ENCODE measurements at regions not wholly inside any gene's neighbourhood (a gene's known extent, or its start where the extent isn't known, plus 50 kb on each side); places are given as distances from the start of the nearest gene placed in this dataset.

DNA sequence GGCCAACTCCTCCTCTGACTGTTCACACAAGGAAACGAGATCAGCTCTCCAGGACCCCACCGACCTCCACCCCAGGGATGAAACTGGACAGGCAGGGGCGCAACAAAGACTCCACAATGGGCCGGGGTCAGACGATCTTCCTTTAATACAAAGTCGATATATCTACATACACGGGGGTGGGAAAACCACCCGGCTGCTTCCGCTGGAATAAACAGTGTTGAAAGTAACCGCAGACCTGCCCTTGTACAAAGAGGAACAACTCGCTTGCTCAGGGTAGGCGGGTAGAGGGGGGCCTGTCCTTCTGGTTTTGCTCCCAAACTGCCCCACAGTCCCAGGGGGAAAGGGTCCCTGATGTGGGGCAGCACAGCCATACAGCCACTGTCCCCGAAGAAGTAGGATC lies 135.2 kb downstream of the PTPRS start:
- TF ChIP-seq RAD21 (conservative IDR thresholded peaks at IDR 0.05) = no peak
- H3F3A ChIP-seq (ENCODE audit: insufficient read depth, low read length, poor library complexity, severe bottlenecking) = no peaks in the 10 kb centered on the region
- H3K9ac ChIP-seq (ENCODE audit: low read length) = no peak overlapping the region
- no peak overlapping the region for H3K27ac ChIP-seq (ENCODE audit: low read length)
- H3K4me3 ChIP-seq (ENCODE audit: low read length) = no peak overlapping the region
- H2AFZ ChIP-seq (ENCODE audit: low read depth, low read length) = no peak overlapping the region
- no peaks in the 10 kb centered on the region for H3K9me2 ChIP-seq (ENCODE audit: insufficient read depth, low read length)
- H3K9me3 ChIP-seq (ENCODE audit: low read length) = no peaks in the 10 kb centered on the region
- no peaks in the 10 kb centered on the region for H4K20me1 ChIP-seq (ENCODE audit: insufficient read depth)
- no peak overlapping the region for H3K4me2 ChIP-seq (ENCODE audit: low read length)
- H3K27me3 ChIP-seq (ENCODE audit: insufficient read depth, low read depth, low read length) = no peaks in the 10 kb centered on the region
- H3K36me3 ChIP-seq (ENCODE audit: insufficient read depth, low read length) = peaks cover 18% of the 10 kb centered on the region
- H3K79me2 ChIP-seq (replicated peaks; ENCODE audit: insufficient read depth, low read length) = no peaks in the 10 kb centered on the region

DNA sequence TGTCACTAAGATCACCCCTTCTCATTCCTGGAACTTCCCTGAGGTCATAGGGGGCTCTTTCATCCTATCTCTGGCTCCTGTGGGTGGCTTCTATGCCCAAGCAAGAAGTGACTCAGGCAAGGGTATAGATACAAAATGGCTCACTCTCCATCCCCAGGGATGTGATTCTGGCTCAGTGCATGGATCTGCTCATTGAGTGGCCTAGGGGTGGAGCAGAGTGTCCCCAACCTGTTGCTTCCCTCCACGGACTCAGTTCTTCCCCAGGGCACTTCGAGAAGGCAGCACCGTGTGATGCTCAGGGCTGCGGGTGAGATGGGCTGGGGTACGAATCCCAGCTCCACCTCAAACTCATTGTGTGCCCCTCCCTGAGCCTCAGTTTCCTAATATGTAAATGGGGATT lies 136.4 kb downstream of the PTPRS start:
- Histone ChIP-seq H3K9me2 (ENCODE audit: insufficient read depth, low read length) (no peaks in the 10 kb centered on the region), H3K9ac (ENCODE audit: low read length) (no peak overlapping the region), H3K79me2 (replicated peaks; ENCODE audit: insufficient read depth, low read length) (no peaks in the 10 kb centered on the region), H3K27ac (ENCODE audit: low read length) (no peak overlapping the region), H4K20me1 (ENCODE audit: insufficient read depth) (no peaks in the 10 kb centered on the region), H3K27me3 (ENCODE audit: insufficient read depth, low read depth, low read length) (no peaks in the 10 kb centered on the region), H3K9me3 (ENCODE audit: low read length) (no peaks in the 10 kb centered on the region), H3F3A (ENCODE audit: insufficient read depth, low read length, poor library complexity, severe bottlenecking) (no peaks in the 10 kb centered on the region), H2AFZ (ENCODE audit: low read depth, low read length) (no peak overlapping the region), H3K4me3 (ENCODE audit: low read length) (no peak overlapping the region), H3K36me3 (ENCODE audit: insufficient read depth, low read length) (peaks cover 15% of the 10 kb centered on the region), H3K4me2 (ENCODE audit: low read length) (no peak overlapping the region)
- no peak for TF ChIP-seq POLR2AphosphoS5 (IDR thresholded peaks at IDR 0.05)
- no peak for TF ChIP-seq SMC3 (conservative IDR thresholded peaks at IDR 0.05; ENCODE audit: poor library complexity)
- no peak for TF ChIP-seq MXI1 (conservative IDR thresholded peaks at IDR 0.05; ENCODE audit: poor library complexity, severe bottlenecking)
- TF ChIP-seq TAF1 (IDR thresholded peaks at IDR 0.05; ENCODE audit: low read depth) = no peak
- TF ChIP-seq EP300 (conservative IDR thresholded peaks at IDR 0.05; ENCODE audit: poor library complexity, severe bottlenecking) = no peak
- TF ChIP-seq EZH2 (IDR thresholded peaks at IDR 0.05; ENCODE audit: borderline replicate concordance, insufficient read depth, low read length, poor library complexity, severe bottlenecking) = no peak
- TF ChIP-seq, protein P1, sequence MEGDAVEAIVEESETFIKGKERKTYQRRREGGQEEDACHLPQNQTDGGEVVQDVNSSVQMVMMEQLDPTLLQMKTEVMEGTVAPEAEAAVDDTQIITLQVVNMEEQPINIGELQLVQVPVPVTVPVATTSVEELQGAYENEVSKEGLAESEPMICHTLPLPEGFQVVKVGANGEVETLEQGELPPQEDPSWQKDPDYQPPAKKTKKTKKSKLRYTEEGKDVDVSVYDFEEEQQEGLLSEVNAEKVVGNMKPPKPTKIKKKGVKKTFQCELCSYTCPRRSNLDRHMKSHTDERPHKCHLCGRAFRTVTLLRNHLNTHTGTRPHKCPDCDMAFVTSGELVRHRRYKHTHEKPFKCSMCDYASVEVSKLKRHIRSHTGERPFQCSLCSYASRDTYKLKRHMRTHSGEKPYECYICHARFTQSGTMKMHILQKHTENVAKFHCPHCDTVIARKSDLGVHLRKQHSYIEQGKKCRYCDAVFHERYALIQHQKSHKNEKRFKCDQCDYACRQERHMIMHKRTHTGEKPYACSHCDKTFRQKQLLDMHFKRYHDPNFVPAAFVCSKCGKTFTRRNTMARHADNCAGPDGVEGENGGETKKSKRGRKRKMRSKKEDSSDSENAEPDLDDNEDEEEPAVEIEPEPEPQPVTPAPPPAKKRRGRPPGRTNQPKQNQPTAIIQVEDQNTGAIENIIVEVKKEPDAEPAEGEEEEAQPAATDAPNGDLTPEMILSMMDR (IDR thresholded peaks at IDR 0.05; ENCODE audit: poor library complexity, severe bottlenecking) = no peak
- TF ChIP-seq, protein P2, sequence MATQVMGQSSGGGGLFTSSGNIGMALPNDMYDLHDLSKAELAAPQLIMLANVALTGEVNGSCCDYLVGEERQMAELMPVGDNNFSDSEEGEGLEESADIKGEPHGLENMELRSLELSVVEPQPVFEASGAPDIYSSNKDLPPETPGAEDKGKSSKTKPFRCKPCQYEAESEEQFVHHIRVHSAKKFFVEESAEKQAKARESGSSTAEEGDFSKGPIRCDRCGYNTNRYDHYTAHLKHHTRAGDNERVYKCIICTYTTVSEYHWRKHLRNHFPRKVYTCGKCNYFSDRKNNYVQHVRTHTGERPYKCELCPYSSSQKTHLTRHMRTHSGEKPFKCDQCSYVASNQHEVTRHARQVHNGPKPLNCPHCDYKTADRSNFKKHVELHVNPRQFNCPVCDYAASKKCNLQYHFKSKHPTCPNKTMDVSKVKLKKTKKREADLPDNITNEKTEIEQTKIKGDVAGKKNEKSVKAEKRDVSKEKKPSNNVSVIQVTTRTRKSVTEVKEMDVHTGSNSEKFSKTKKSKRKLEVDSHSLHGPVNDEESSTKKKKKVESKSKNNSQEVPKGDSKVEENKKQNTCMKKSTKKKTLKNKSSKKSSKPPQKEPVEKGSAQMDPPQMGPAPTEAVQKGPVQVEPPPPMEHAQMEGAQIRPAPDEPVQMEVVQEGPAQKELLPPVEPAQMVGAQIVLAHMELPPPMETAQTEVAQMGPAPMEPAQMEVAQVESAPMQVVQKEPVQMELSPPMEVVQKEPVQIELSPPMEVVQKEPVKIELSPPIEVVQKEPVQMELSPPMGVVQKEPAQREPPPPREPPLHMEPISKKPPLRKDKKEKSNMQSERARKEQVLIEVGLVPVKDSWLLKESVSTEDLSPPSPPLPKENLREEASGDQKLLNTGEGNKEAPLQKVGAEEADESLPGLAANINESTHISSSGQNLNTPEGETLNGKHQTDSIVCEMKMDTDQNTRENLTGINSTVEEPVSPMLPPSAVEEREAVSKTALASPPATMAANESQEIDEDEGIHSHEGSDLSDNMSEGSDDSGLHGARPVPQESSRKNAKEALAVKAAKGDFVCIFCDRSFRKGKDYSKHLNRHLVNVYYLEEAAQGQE (IDR thresholded peaks at IDR 0.05; ENCODE audit: borderline replicate concordance) = no peak
- no peak for TF ChIP-seq RAD21 (conservative IDR thresholded peaks at IDR 0.05)
